ENCODE measurements at regions not wholly inside any gene's neighbourhood (a gene's known extent, or its start where the extent isn't known, plus 50 kb on each side); places are given as distances from the start of the nearest gene placed in this dataset.

GRCh38 chr10:18955061-18955460 is 93.5 kb upstream of the MALRD1 start:
- TF ChIP-seq EZH2 (IDR thresholded peaks at IDR 0.05; ENCODE audit: borderline replicate concordance, low read length) = no peak
- TF ChIP-seq CTCF (IDR thresholded peaks at IDR 0.05; ENCODE audit: low read length) = no peak
